Body of pancreas (tissue), 4 donors: ENCODE measurements at regions not wholly inside any gene's neighbourhood (a gene's known extent, or its start where the extent isn't known, plus 50 kb on each side); places are given as distances from the start of the nearest gene placed in this dataset.

Experiments used
- POLR2A ChIP-seq, 3 donors: fragments of 450-650 bp; IDR thresholded peaks; one replicate each; pipeline ENCODE4 v1.6.1; 2016; ENCODE audit warnings: antibody characterized with exemption in 3 of 3, mild to moderate bottlenecking in 2 of 3
- TF ChIP-seq, protein P1 (sequence below), 7 experiments: fragments of 450-650 bp in 4 of 7; fragments of 200-600 bp in 3 of 7; sonication (generic) in 3 of 7; IDR thresholded peaks; one replicate each; pipeline ENCODE4 v1.5.1; 2016 to 2019; ENCODE audit warnings: antibody characterized with exemption in 7 of 7

DNA sequence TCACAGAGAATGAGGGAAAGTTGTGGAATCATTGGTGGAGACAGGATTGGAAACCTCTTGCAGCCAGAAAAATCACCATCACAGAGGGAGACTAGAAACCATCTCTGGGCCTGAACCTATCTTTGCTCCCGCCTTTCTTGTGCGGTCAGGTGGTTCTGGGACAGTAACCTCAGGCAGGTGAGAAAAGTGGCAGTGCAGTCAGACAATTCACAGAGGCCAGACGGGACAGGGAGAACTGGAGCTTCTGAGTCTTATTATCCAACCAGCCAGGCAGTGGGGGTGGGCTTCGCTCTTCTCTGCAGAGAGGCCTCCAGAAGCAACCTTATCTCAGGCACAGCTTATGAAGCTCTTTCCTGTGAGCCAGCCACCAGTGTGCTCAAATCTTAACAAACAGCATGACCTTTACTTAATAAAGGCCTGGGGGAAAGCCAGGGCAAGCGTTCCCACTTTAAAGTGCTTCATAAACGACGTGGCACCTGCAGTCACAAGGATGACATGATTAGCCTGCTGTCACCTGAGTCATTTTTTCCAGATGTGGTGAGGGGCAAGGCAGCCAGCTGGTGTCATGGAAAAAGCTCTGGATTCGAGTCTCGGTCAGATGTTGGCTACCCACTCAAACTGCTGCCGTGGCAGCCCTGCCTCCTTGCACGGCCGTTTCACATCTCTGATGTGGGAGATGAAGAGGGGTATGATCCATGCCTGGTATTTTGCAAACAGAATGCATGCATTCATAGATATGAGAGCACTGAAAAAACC is 109.7 kb downstream of the B3GNT2 start:
- TF ChIP-seq, protein P1, sequence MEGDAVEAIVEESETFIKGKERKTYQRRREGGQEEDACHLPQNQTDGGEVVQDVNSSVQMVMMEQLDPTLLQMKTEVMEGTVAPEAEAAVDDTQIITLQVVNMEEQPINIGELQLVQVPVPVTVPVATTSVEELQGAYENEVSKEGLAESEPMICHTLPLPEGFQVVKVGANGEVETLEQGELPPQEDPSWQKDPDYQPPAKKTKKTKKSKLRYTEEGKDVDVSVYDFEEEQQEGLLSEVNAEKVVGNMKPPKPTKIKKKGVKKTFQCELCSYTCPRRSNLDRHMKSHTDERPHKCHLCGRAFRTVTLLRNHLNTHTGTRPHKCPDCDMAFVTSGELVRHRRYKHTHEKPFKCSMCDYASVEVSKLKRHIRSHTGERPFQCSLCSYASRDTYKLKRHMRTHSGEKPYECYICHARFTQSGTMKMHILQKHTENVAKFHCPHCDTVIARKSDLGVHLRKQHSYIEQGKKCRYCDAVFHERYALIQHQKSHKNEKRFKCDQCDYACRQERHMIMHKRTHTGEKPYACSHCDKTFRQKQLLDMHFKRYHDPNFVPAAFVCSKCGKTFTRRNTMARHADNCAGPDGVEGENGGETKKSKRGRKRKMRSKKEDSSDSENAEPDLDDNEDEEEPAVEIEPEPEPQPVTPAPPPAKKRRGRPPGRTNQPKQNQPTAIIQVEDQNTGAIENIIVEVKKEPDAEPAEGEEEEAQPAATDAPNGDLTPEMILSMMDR (IDR thresholded peaks at IDR 0.05): no peak
- TF ChIP-seq POLR2A (IDR thresholded peaks at IDR 0.05): no peak
